ENCODE measurements at regions not wholly inside any gene's neighbourhood (a gene's known extent, or its start where the extent isn't known, plus 50 kb on each side); places are given as distances from the start of the nearest gene placed in this dataset.

- Mint-ChIP-seq H3K4me1 (ENCODE audit: insufficient read depth, unreplicated experiment) (peaks cover 34% of the 10 kb centered on the region), H3K27me3 (ENCODE audit: insufficient read depth, unreplicated experiment) (no peaks in the 10 kb centered on the region), H3K9me3 (ENCODE audit: unreplicated experiment) (no peaks in the 10 kb centered on the region), H3K27ac (ENCODE audit: low read depth, unreplicated experiment) (peak overlapping the region; percentile 63), H3K36me3 (ENCODE audit: insufficient read depth, unreplicated experiment) (no peaks in the 10 kb centered on the region), H3K4me3 (ENCODE audit: unreplicated experiment) (no peak overlapping the region)
- CTCF ChIA-PET, result no interaction called here
- BruUV-seq (replicated peaks), result no TSS peak
- POLR2A ChIA-PET, result no interaction called here
- intact Hi-C loops (cut with micrococcal nuclease), result no loop called here
- TF ChIP-seq, protein P1, sequence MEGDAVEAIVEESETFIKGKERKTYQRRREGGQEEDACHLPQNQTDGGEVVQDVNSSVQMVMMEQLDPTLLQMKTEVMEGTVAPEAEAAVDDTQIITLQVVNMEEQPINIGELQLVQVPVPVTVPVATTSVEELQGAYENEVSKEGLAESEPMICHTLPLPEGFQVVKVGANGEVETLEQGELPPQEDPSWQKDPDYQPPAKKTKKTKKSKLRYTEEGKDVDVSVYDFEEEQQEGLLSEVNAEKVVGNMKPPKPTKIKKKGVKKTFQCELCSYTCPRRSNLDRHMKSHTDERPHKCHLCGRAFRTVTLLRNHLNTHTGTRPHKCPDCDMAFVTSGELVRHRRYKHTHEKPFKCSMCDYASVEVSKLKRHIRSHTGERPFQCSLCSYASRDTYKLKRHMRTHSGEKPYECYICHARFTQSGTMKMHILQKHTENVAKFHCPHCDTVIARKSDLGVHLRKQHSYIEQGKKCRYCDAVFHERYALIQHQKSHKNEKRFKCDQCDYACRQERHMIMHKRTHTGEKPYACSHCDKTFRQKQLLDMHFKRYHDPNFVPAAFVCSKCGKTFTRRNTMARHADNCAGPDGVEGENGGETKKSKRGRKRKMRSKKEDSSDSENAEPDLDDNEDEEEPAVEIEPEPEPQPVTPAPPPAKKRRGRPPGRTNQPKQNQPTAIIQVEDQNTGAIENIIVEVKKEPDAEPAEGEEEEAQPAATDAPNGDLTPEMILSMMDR (IDR thresholded peaks at IDR 0.05; ENCODE audit: unreplicated experiment), result no peak
- DNase-seq (ENCODE audit: unreplicated experiment), result no peak
Observed at GRCh38 chr10:57699944-57700343, 567.8 kb downstream of the IPMK start.

DNA sequence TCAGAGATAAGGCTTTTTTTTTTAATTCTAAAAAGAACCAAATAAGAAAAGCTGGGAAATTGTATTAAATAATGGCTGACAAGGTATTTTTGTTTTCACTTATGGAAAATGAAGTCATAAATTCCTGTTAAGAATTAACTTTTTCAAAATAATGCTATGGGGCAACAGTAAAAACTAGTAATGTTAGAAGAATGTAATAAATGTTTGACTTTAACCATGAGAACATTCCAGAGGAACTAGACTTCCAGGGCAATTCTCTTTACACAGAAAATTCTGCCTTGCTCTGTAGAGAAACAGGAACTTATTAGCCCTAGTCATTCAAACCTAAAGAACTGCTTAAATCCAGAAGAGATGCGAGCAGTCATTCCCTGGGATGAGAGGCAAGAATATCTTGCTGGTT lies 571.1 kb downstream of the IPMK start:
- Mint-ChIP-seq H3K27me3 (ENCODE audit: insufficient read depth, unreplicated experiment) (no peaks in the 10 kb centered on the region), H3K27ac (ENCODE audit: low read depth, unreplicated experiment) (peak overlapping the region; percentile 85), H3K36me3 (ENCODE audit: insufficient read depth, unreplicated experiment) (no peaks in the 10 kb centered on the region), H3K4me3 (ENCODE audit: unreplicated experiment) (peak overlapping the region; percentile 2), H3K9me3 (ENCODE audit: unreplicated experiment) (no peaks in the 10 kb centered on the region), H3K4me1 (ENCODE audit: insufficient read depth, unreplicated experiment) (peaks cover 46% of the 10 kb centered on the region)
- peak; percentile 45 for DNase-seq (ENCODE audit: unreplicated experiment)
- no TSS peak for BruUV-seq (replicated peaks)
- ChIA-PET CTCF (interaction anchor here (1.1 to 1.6 kb wide), 4 partner anchors 19 to 153 kb away, joined by 4 to 6 read pairs (median 4); no protein-coding TSS in a partner anchor), POLR2A (interaction anchor here (1.1 to 1.7 kb wide), 2 partner anchors 9 to 38 kb away, joined by 4 read pairs; no protein-coding TSS in a partner anchor)
- intact Hi-C loops (cut with micrococcal nuclease), result no loop called here
- TF ChIP-seq, protein P1 (IDR thresholded peaks at IDR 0.05; ENCODE audit: unreplicated experiment), result no peak

DNA sequence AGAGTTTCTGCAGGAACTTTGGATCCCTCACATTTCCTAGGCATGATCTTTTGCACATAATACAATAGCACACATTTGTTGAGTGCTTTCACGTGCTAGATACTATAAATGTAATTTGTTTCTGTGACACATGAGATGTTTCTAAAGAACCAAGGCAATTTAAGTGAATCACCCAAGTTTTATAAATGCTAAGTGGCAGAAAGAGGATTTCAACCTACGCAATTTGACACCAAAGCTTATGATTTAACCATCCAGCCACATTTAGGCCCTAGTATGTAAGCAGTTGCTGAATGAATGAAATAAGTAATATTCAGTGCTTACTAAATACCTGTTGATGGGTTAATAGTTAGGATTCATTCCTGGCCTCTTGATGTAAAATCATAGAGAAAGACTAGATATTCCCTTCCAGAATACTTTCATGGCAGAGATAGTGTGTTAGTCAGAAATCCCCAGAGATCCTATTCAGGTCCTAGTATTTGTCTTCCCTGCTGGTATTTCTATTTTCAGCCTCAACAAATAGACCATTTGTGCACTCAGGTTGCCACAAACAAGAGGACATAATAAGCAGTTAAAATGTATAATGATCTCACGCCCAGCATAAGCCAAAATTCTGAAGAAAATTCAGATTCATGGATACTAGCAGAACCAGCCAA lies 572.6 kb downstream of the IPMK start:
- H3K27ac Mint-ChIP-seq (ENCODE audit: low read depth, unreplicated experiment), result peak overlapping the region; percentile 85
- no peaks in the 10 kb centered on the region for H3K27me3 Mint-ChIP-seq (ENCODE audit: insufficient read depth, unreplicated experiment)
- H3K4me3 Mint-ChIP-seq (ENCODE audit: unreplicated experiment), result no peak overlapping the region
- ChIA-PET CTCF (interaction anchor here (0.8 to 1.0 kb wide), 3 partner anchors 114 to 218 kb away, joined by 3 read pairs; no protein-coding TSS in a partner anchor), POLR2A (no interaction called here)
- TF ChIP-seq, protein P1 (IDR thresholded peaks at IDR 0.05; ENCODE audit: unreplicated experiment), result no peak
- peak; percentile 30 for DNase-seq (ENCODE audit: unreplicated experiment)
- H3K4me1 Mint-ChIP-seq (ENCODE audit: insufficient read depth, unreplicated experiment), result peaks cover 40% of the 10 kb centered on the region
- no peaks in the 10 kb centered on the region for H3K36me3 Mint-ChIP-seq (ENCODE audit: insufficient read depth, unreplicated experiment)
- intact Hi-C loops (cut with micrococcal nuclease), result no loop called here
- no TSS peak for BruUV-seq (replicated peaks)
- H3K9me3 Mint-ChIP-seq (ENCODE audit: unreplicated experiment), result peaks cover 7% of the 10 kb centered on the region

- TF ChIP-seq, protein P1 (IDR thresholded peaks at IDR 0.05; ENCODE audit: unreplicated experiment), result no peak
- peaks cover 27% of the 10 kb centered on the region for H3K4me1 Mint-ChIP-seq (ENCODE audit: insufficient read depth, unreplicated experiment)
- peak overlapping the region; percentile 81 for H3K27ac Mint-ChIP-seq (ENCODE audit: low read depth, unreplicated experiment)
- peak; percentile 57 for DNase-seq (ENCODE audit: unreplicated experiment)
- intact Hi-C loops (cut with micrococcal nuclease), result no loop called here
- no peaks in the 10 kb centered on the region for H3K27me3 Mint-ChIP-seq (ENCODE audit: insufficient read depth, unreplicated experiment)
- H3K4me3 Mint-ChIP-seq (ENCODE audit: unreplicated experiment), result no peak overlapping the region
- ChIA-PET POLR2A (no interaction called here), CTCF (interaction anchor here (0.8 to 1.0 kb wide), 2 partner anchors 25 to 31 kb away, joined by 3 read pairs; no protein-coding TSS in a partner anchor)
- no peaks in the 10 kb centered on the region for H3K36me3 Mint-ChIP-seq (ENCODE audit: insufficient read depth, unreplicated experiment)
- H3K9me3 Mint-ChIP-seq (ENCODE audit: unreplicated experiment), result peaks cover 7% of the 10 kb centered on the region
- BruUV-seq (replicated peaks), result no TSS peak
Observed at GRCh38 chr10:57692255-57692980, 575.3 kb downstream of the IPMK start.

All from MCF 10A (cell line).